Hepatocyte (in vitro differentiated cells): ENCODE measurements at regions not wholly inside any gene's neighbourhood (a gene's known extent, or its start where the extent isn't known, plus 50 kb on each side); places are given as distances from the start of the nearest gene placed in this dataset.

Source experiments
- DNase-seq: peaks from one replicate; pipeline ENCODE4 v3.0.0-alpha.2; 2016; ENCODE audit warnings: low spot score
- H2AFZ ChIP-seq: fragments of 200-600 bp; sonication (generic); 2 replicates; pipeline ENCODE4 v1.6.0; 2016; ENCODE audit warnings: antibody characterized with exemption, mild to moderate bottlenecking
- H3K27ac ChIP-seq: fragments of 200-600 bp; sonication (generic); 2 replicates; pipeline ENCODE4 v1.5.1; 2016; ENCODE audit warnings: mild to moderate bottlenecking
- H3K27me3 ChIP-seq: fragments of 200-600 bp; sonication (generic); 2 replicates; pipeline ENCODE4 v1.6.1; 2016
- H3K36me3 ChIP-seq: fragments of 200-600 bp; sonication (generic); replicated peaks from 2 replicates; pipeline ENCODE4 v1.5.1; 2016; ENCODE audit warnings: low read depth; ENCODE audit not compliant: insufficient read depth
- H3K4me1 ChIP-seq: fragments of 200-600 bp; sonication (generic); 2 replicates; pipeline ENCODE4 v1.5.1; 2016; ENCODE audit warnings: mild to moderate bottlenecking, moderate library complexity; ENCODE audit not compliant: insufficient read depth
- H3K4me2 ChIP-seq: fragments of 200-600 bp; sonication (generic); 2 replicates; pipeline ENCODE4 v1.6.0; 2016
- H3K4me3 ChIP-seq: fragments of 200-600 bp; sonication (generic); 2 replicates; pipeline ENCODE4 v1.5.1; 2016; ENCODE audit warnings: mild to moderate bottlenecking
- H3K79me2 ChIP-seq: fragments of 200-600 bp; sonication (generic); 2 replicates; pipeline ENCODE4 v1.6.0; 2017; ENCODE audit warnings: mild to moderate bottlenecking
- H3K9me2 ChIP-seq: fragments of 200-600 bp; sonication (generic); replicated peaks from 2 replicates; pipeline ENCODE4 v1.6.0; 2017; ENCODE audit warnings: mild to moderate bottlenecking; ENCODE audit not compliant: insufficient read depth
- H3K9me3 ChIP-seq: fragments of 200-600 bp; sonication (generic); 2 replicates; pipeline ENCODE4 v1.5.1; 2016; ENCODE audit warnings: low read depth, mild to moderate bottlenecking
- H4K20me1 ChIP-seq: fragments of 200-600 bp; sonication (generic); 2 replicates; pipeline ENCODE4 v1.6.0; 2016; ENCODE audit warnings: mild to moderate bottlenecking; ENCODE audit not compliant: insufficient read depth, poor library complexity, severe bottlenecking
- CTCF ChIP-seq: fragments of 200-600 bp; sonication (generic); IDR thresholded peaks from 2 replicates; pipeline ENCODE4 v1.5.1; 2016; ENCODE audit warnings: antibody characterized with exemption, mild to moderate bottlenecking; ENCODE audit not compliant: poor library complexity
- EZH2 ChIP-seq: fragments of 200-600 bp; sonication (generic); IDR thresholded peaks from 2 replicates; pipeline ENCODE4 v1.6.1; 2016; ENCODE audit warnings: antibody characterized with exemption, mild to moderate bottlenecking, borderline replicate concordance
- EZH2phosphoT487 ChIP-seq: fragments of 200-600 bp; sonication (generic); IDR thresholded peaks from one replicate; pipeline ENCODE4 v1.6.1; 2018; ENCODE audit warnings: antibody characterized with exemption, mild to moderate bottlenecking, low read depth, moderate library complexity; ENCODE audit not compliant: unreplicated experiment, severe bottlenecking

- Histone ChIP-seq H3K9me2 (no peaks in the 10 kb centered on the region), H2AFZ (no peak overlapping the region), H3K9me3 (no peaks in the 10 kb centered on the region), H3K79me2 (no peaks in the 10 kb centered on the region), H3K4me3 (no peak overlapping the region), H3K36me3 (no peaks in the 10 kb centered on the region), H3K4me1 (no peaks in the 10 kb centered on the region), H4K20me1 (no peaks in the 10 kb centered on the region), H3K27me3 (no peaks in the 10 kb centered on the region), H3K27ac (no peak overlapping the region), H3K4me2 (no peak overlapping the region)
- TF ChIP-seq EZH2, result no peak
- no peak for TF ChIP-seq CTCF
- no peak for TF ChIP-seq EZH2phosphoT487
- DNase-seq, result no peak
Measured at GRCh38 chr1:69513601-69514000, 54.1 kb upstream of the LRRC7 start.
